Astrocyte (in vitro differentiated cells and primary cell): ENCODE measurements at regions not wholly inside any gene's neighbourhood (a gene's known extent, or its start where the extent isn't known, plus 50 kb on each side); places are given as distances from the start of the nearest gene placed in this dataset.

Experiments used
- EZH2 ChIP-seq: IDR thresholded peaks from 2 replicates; pipeline ENCODE4 v1.6.1; 2012; ENCODE audit warnings: mild to moderate bottlenecking, low read length, inconsistent platforms; ENCODE audit not compliant: insufficient read depth
- TF ChIP-seq, protein P1 (sequence below): IDR thresholded peaks from 2 replicates; pipeline ENCODE4 v1.5.1; 2011; ENCODE audit warnings: low read depth, mild to moderate bottlenecking, inconsistent platforms, low read length, moderate library complexity; ENCODE audit not compliant: insufficient read depth

DNA sequence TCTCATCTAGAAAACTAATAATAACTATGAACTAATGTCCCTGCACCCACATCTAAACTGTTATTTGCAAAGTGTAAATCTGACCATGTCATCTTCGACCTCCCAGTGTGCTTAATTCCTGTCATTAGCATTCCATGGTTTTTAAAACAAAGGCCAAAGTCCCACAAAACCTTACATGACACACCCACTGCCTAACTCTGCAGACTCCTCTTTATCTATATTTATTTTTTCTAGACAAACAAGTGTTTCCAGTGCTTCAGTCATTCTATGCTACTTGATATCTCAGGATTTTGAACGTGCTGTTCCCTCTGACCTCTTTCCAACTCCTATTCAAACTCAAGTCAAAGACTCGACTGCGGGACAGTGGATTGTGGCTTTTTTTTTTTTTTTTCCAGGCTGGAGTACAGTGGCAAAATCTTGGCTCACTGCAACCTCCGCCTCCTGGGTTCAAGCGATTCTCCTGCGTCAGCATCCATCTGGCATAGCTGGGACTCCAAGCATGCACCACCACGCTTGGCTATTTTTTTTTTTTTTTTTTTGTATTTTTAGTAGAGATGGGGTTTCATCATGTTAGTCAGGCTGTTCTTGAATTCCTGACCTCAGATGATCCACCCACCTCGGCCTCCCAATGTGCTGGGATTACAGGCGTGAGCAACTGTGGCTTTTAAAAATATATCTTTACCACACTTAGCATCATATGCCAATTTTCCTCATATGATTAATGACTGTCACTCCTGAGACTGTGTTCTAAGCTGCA, 1511.0 kb downstream of the ARAP2 start:
- TF ChIP-seq, protein P1, sequence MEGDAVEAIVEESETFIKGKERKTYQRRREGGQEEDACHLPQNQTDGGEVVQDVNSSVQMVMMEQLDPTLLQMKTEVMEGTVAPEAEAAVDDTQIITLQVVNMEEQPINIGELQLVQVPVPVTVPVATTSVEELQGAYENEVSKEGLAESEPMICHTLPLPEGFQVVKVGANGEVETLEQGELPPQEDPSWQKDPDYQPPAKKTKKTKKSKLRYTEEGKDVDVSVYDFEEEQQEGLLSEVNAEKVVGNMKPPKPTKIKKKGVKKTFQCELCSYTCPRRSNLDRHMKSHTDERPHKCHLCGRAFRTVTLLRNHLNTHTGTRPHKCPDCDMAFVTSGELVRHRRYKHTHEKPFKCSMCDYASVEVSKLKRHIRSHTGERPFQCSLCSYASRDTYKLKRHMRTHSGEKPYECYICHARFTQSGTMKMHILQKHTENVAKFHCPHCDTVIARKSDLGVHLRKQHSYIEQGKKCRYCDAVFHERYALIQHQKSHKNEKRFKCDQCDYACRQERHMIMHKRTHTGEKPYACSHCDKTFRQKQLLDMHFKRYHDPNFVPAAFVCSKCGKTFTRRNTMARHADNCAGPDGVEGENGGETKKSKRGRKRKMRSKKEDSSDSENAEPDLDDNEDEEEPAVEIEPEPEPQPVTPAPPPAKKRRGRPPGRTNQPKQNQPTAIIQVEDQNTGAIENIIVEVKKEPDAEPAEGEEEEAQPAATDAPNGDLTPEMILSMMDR, result no peak
- no peak for TF ChIP-seq EZH2
